A673 (cell line): ENCODE measurements at regions not wholly inside any gene's neighbourhood (a gene's known extent, or its start where the extent isn't known, plus 50 kb on each side); places are given as distances from the start of the nearest gene placed in this dataset.

ENCODE experiments used
- CTCF ChIP-seq: fragments of 300-800, 200-600 bp; sonication (generic); conservative IDR thresholded peaks from 2 replicates; pipeline ENCODE4 v1.5.1; 2017; ENCODE audit warnings: low read depth, mild to moderate bottlenecking, antibody characterized with exemption, low read length, moderate library complexity, mixed read lengths
- EZH2 ChIP-seq: fragments of 200-600 bp; sonication (generic); IDR thresholded peaks from 2 replicates; pipeline ENCODE4 v1.6.1; 2017; ENCODE audit warnings: borderline replicate concordance, low read depth, mild to moderate bottlenecking, mixed read lengths, antibody characterized with exemption, low read length; ENCODE audit not compliant: poor library complexity, severe bottlenecking

GRCh38 chr13:73413656-73414055, 354.9 kb downstream of the KLF5 start:
- TF ChIP-seq CTCF = no peak
- no peak for TF ChIP-seq EZH2
